Smooth muscle cell (in vitro differentiated cells): ENCODE measurements at regions not wholly inside any gene's neighbourhood (a gene's known extent, or its start where the extent isn't known, plus 50 kb on each side); places are given as distances from the start of the nearest gene placed in this dataset.

ENCODE experiments used
- DNase-seq: peaks from one replicate; lab custom pipeline; 2025; ENCODE audit not compliant: unreplicated experiment; lab: John Stamatoyannopoulos, UW
- H2AFZ ChIP-seq: fragments of 200-600 bp; sonication (generic); 2 replicates; pipeline ENCODE4 v1.6.0; 2016; ENCODE audit warnings: antibody characterized with exemption, low read depth, mild to moderate bottlenecking
- H3F3A ChIP-seq: fragments of 200-600 bp; sonication (generic); 2 replicates; pipeline ENCODE4 v1.6.0; 2017; ENCODE audit warnings: antibody characterized with exemption, low read depth
- H3K27ac ChIP-seq: fragments of 200-600 bp; sonication (generic); 2 replicates; pipeline ENCODE4 v1.5.1; 2016; ENCODE audit warnings: low read depth, mild to moderate bottlenecking
- H3K27me3 ChIP-seq: fragments of 200-600 bp; sonication (generic); 2 replicates; pipeline ENCODE4 v1.6.1; 2016; ENCODE audit warnings: low read depth, mild to moderate bottlenecking
- H3K36me3 ChIP-seq: fragments of 200-600 bp; sonication (generic); 2 replicates; pipeline ENCODE4 v1.5.1; 2016; ENCODE audit warnings: low read depth
- H3K4me1 ChIP-seq: fragments of 200-600 bp; sonication (generic); 2 replicates; pipeline ENCODE4 v1.5.1; 2016; ENCODE audit warnings: low read depth
- H3K4me2 ChIP-seq: fragments of 200-600 bp; sonication (generic); 2 replicates; pipeline ENCODE4 v1.6.0; 2016; ENCODE audit warnings: mild to moderate bottlenecking
- H3K4me3 ChIP-seq: fragments of 200-600 bp; sonication (generic); 2 replicates; pipeline ENCODE4 v1.5.1; 2016; ENCODE audit warnings: mild to moderate bottlenecking
- H3K79me2 ChIP-seq: fragments of 200-600 bp; sonication (generic); 2 replicates; pipeline ENCODE4 v1.6.0; 2016; ENCODE audit warnings: low read depth, mild to moderate bottlenecking
- H3K9ac ChIP-seq: fragments of 200-600 bp; sonication (generic); 2 replicates; pipeline ENCODE4 v1.6.0; 2016; ENCODE audit warnings: low read depth
- H3K9me3 ChIP-seq: fragments of 200-600 bp; sonication (generic); replicated peaks from 2 replicates; pipeline ENCODE4 v1.5.1; 2016; ENCODE audit warnings: low read depth
- H4K20me1 ChIP-seq: fragments of 200-600 bp; sonication (generic); 2 replicates; pipeline ENCODE4 v1.6.0; 2016; ENCODE audit warnings: low read depth
- CTCF ChIP-seq: fragments of 200-600 bp; sonication (generic); IDR thresholded peaks from 2 replicates; pipeline ENCODE4 v1.5.1; 2017; ENCODE audit warnings: borderline replicate concordance, mild to moderate bottlenecking, antibody characterized with exemption; ENCODE audit not compliant: insufficient read depth, poor library complexity, severe bottlenecking
- WGBS: methylation state at CpG from one replicate; pipeline ENCODE4 v1.1.7; 2016; ENCODE audit warnings: low lambda C conversion rate; 5-methylcytosine and 5-hydroxymethylcytosine counted together

- 90% methylated on average over 2 of the region's 2 CpGs for WGBS
- no peaks in the 10 kb centered on the region for H3K79me2 ChIP-seq
- no peak overlapping the region for H3K9ac ChIP-seq
- no peaks in the 10 kb centered on the region for H3K4me1 ChIP-seq
- no peaks in the 10 kb centered on the region for H3K9me3 ChIP-seq
- H3K27me3 ChIP-seq = no peaks in the 10 kb centered on the region
- H3K4me3 ChIP-seq = no peak overlapping the region
- H3F3A ChIP-seq = no peaks in the 10 kb centered on the region
- no peaks in the 10 kb centered on the region for H3K36me3 ChIP-seq
- no peak overlapping the region for H3K27ac ChIP-seq
- no peak for TF ChIP-seq CTCF
- no peak for DNase-seq
- H2AFZ ChIP-seq = no peak overlapping the region
- H3K4me2 ChIP-seq = no peak overlapping the region
- H4K20me1 ChIP-seq = no peaks in the 10 kb centered on the region
Observed at GRCh38 chr1:238341395-238341794, 450.7 kb upstream of the ZP4 start.

GRCh38 chr1:238340989-238341388 is 450.3 kb upstream of the ZP4 start:
- 74% methylated on average over 7 of the region's 7 CpGs for WGBS
- H3K27me3 ChIP-seq = no peaks in the 10 kb centered on the region
- H3K4me1 ChIP-seq = no peaks in the 10 kb centered on the region
- DNase-seq = no peak
- TF ChIP-seq CTCF = no peak
- H3K9ac ChIP-seq = no peak overlapping the region
- H3K4me3 ChIP-seq = no peak overlapping the region
- H2AFZ ChIP-seq = no peak overlapping the region
- H3K27ac ChIP-seq = no peak overlapping the region
- no peaks in the 10 kb centered on the region for H3K36me3 ChIP-seq
- H3K4me2 ChIP-seq = no peak overlapping the region
- H4K20me1 ChIP-seq = no peaks in the 10 kb centered on the region
- H3K9me3 ChIP-seq = no peaks in the 10 kb centered on the region
- no peaks in the 10 kb centered on the region for H3F3A ChIP-seq
- H3K79me2 ChIP-seq = no peaks in the 10 kb centered on the region

GRCh38 chr1:238336531-238336930 is 445.8 kb upstream of the ZP4 start:
- no peak for TF ChIP-seq CTCF
- Histone ChIP-seq H3K79me2 (no peaks in the 10 kb centered on the region), H3K4me2 (no peak overlapping the region), H3K4me1 (no peaks in the 10 kb centered on the region), H2AFZ (no peak overlapping the region), H3K27me3 (no peaks in the 10 kb centered on the region), H3K36me3 (no peaks in the 10 kb centered on the region), H4K20me1 (no peaks in the 10 kb centered on the region), H3F3A (no peaks in the 10 kb centered on the region), H3K9ac (no peak overlapping the region), H3K27ac (no peak overlapping the region), H3K9me3 (no peaks in the 10 kb centered on the region), H3K4me3 (no peak overlapping the region)
- 64% methylated on average over 7 of the region's 7 CpGs for WGBS
- no peak for DNase-seq

- H2AFZ ChIP-seq = no peak overlapping the region
- H3K9me3 ChIP-seq = no peaks in the 10 kb centered on the region
Observed at GRCh38 chr1:238334170-238334569, 443.4 kb upstream of the ZP4 start.

More at GRCh38 chr1:238334170-238334569, 443.4 kb upstream of the ZP4 start:
- Histone ChIP-seq H3K4me2 (no peak overlapping the region), H3F3A (no peaks in the 10 kb centered on the region), H3K4me1 (no peaks in the 10 kb centered on the region), H3K27me3 (no peaks in the 10 kb centered on the region), H4K20me1 (no peaks in the 10 kb centered on the region), H3K79me2 (no peaks in the 10 kb centered on the region), H3K9ac (no peak overlapping the region), H3K36me3 (no peaks in the 10 kb centered on the region), H3K27ac (no peak overlapping the region), H3K4me3 (no peak overlapping the region)
- no peak for DNase-seq
- 94% methylated on average over 1 of the region's 1 CpG for WGBS
- TF ChIP-seq CTCF = no peak
